ENCODE measurements at regions not wholly inside any gene's neighbourhood (a gene's known extent, or its start where the extent isn't known, plus 50 kb on each side); places are given as distances from the start of the nearest gene placed in this dataset.

DNA sequence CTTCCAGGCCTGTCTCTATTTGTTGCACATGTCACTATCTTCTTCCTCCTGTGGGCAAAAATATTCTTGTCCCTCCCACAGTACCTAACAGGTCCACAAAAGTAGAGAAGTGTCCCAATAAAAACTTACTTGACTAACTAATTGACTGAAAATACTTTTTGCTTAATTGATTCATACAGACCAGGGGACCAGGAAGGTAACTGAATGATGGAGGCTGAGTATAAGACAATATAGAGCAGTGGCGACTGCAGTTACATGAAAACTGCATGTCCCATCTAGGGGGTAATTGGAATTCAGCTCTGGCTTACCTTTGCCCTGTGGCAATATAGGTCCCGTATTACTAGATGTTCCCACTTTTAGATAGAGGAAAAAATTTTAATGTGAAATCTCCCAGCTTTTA is 112.9 kb upstream of the CREB1 start:
- H3K36me3 ChIP-seq = no peaks in the 10 kb centered on the region
- DNase-seq = no peak
- H3K27ac ChIP-seq (replicated peaks) = no peak overlapping the region
- no peaks in the 10 kb centered on the region for H3K4me1 ChIP-seq
- no peaks in the 10 kb centered on the region for H3K27me3 ChIP-seq (ENCODE audit: low read depth)
- TF ChIP-seq, protein P1, sequence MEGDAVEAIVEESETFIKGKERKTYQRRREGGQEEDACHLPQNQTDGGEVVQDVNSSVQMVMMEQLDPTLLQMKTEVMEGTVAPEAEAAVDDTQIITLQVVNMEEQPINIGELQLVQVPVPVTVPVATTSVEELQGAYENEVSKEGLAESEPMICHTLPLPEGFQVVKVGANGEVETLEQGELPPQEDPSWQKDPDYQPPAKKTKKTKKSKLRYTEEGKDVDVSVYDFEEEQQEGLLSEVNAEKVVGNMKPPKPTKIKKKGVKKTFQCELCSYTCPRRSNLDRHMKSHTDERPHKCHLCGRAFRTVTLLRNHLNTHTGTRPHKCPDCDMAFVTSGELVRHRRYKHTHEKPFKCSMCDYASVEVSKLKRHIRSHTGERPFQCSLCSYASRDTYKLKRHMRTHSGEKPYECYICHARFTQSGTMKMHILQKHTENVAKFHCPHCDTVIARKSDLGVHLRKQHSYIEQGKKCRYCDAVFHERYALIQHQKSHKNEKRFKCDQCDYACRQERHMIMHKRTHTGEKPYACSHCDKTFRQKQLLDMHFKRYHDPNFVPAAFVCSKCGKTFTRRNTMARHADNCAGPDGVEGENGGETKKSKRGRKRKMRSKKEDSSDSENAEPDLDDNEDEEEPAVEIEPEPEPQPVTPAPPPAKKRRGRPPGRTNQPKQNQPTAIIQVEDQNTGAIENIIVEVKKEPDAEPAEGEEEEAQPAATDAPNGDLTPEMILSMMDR (IDR thresholded peaks at IDR 0.05; ENCODE audit: borderline replicate concordance) = no peak
- no peak overlapping the region for H3K4me3 ChIP-seq
- intact Hi-C loops (cut with micrococcal nuclease) = no loop called here
- H3K9me3 ChIP-seq (replicated peaks) = no peaks in the 10 kb centered on the region

DNA sequence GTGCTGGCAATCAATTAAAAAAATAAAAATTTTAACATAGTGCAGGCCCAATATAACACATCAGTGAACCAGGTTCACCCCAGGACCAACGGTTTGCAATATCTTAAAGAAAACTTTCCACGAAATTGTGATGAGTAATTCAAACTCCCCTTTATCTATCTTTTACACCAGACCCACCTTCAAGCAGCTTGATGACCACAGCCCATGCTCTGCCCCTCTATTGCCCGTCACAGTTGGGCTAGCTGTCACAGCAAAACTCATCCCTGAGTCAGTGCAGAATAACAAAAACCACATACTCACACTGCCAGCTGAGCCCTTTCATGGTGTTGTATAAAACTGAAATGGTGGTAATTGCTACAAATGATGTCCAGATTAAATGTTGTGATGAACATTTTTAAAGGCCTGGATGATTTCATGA is 112.5 kb upstream of the CREB1 start:
- TF ChIP-seq, protein P1 (IDR thresholded peaks at IDR 0.05; ENCODE audit: borderline replicate concordance) = no peak

DNA sequence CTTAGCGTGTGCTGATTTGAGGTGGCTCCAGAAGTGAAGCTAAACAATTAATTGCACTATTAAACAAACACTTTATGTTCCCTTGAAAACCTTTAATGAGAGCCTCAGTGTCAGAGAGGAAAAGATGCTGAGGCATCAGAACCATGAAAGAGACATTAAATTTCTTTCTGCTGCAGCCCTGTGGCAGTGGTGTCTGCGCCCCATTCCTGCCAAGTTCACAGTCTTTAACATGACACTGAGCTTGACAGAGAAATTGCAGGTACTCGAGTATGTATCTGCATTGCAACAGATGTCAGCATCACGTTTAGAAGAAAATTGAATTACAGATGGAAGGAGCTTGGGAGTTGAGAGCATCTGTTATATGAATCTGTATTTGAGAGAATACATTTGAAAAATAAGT is 111.3 kb upstream of the CREB1 start:
- Histone ChIP-seq H3K27me3 (ENCODE audit: low read depth) (no peaks in the 10 kb centered on the region), H3K36me3 (no peaks in the 10 kb centered on the region), H3K9me3 (replicated peaks) (no peaks in the 10 kb centered on the region), H3K4me1 (no peaks in the 10 kb centered on the region), H3K27ac (replicated peaks) (no peak overlapping the region), H3K4me3 (no peak overlapping the region)
- no peak for DNase-seq
- intact Hi-C loops (cut with micrococcal nuclease) = no loop called here
- TF ChIP-seq, protein P1 (IDR thresholded peaks at IDR 0.05; ENCODE audit: borderline replicate concordance) = no peak

More for the DNA sequence above, 112.5 kb upstream of the CREB1 start:
- H3K27ac ChIP-seq (replicated peaks) = no peak overlapping the region
- H3K4me1 ChIP-seq = no peaks in the 10 kb centered on the region
- no peak for DNase-seq
- no peaks in the 10 kb centered on the region for H3K36me3 ChIP-seq
- intact Hi-C loops (cut with micrococcal nuclease) = no loop called here
- H3K9me3 ChIP-seq (replicated peaks) = no peaks in the 10 kb centered on the region
- H3K4me3 ChIP-seq = no peak overlapping the region
- H3K27me3 ChIP-seq (ENCODE audit: low read depth) = no peaks in the 10 kb centered on the region

DNA sequence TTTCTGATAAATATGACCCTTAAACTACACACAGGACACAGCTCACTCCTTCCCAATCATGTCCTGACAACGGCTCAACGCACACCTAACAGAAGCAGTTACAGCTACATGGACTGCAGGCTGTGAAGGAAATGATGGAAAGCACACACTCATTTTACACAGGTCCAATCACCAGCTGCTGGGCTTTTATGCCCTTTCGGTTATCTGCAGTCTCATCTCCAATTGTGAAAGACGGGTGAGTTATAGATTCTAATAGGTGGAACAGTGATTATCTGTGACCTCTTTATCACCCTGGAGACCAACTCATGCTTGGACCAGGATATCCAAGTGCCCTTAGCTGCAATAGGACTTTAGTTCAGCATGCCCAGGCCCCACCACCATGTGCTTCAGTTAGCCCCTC is 110.4 kb upstream of the CREB1 start:
- H3K9me3 ChIP-seq (replicated peaks) = no peaks in the 10 kb centered on the region
- TF ChIP-seq, protein P1 (IDR thresholded peaks at IDR 0.05; ENCODE audit: borderline replicate concordance) = no peak
- no peak overlapping the region for H3K4me3 ChIP-seq
- H3K36me3 ChIP-seq = no peaks in the 10 kb centered on the region
- no peak for DNase-seq
- H3K4me1 ChIP-seq = no peaks in the 10 kb centered on the region
- no peak overlapping the region for H3K27ac ChIP-seq (replicated peaks)
- intact Hi-C loops (cut with micrococcal nuclease) = no loop called here
- no peaks in the 10 kb centered on the region for H3K27me3 ChIP-seq (ENCODE audit: low read depth)

DNA sequence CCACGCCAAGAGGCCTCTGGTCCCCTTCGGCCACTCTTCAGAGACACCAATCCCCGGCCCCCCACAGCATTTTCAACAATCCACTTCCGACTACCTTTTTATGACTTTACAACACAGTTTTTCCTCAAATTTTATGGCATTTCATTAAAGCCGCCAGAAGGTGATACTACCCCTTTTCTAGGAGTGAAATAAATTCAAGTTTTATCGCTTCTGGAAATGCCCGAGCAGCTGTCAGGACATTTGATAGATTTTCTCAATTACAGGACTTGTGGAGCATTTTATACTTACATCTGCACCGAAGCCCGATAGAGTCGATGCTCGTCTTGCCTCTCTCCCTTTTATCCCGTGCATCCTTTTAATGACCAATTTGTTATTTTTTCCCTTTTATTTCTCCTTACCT is 108.1 kb upstream of the CREB1 start:
- TF ChIP-seq, protein P1 (IDR thresholded peaks at IDR 0.05; ENCODE audit: borderline replicate concordance) = no peak
- no peak for DNase-seq
- Histone ChIP-seq H3K27ac (replicated peaks) (no peak overlapping the region), H3K27me3 (ENCODE audit: low read depth) (no peaks in the 10 kb centered on the region), H3K4me1 (no peaks in the 10 kb centered on the region), H3K36me3 (no peaks in the 10 kb centered on the region), H3K4me3 (no peak overlapping the region), H3K9me3 (replicated peaks) (peaks cover 4% of the 10 kb centered on the region)
- intact Hi-C loops (cut with micrococcal nuclease) = no loop called here

DNA sequence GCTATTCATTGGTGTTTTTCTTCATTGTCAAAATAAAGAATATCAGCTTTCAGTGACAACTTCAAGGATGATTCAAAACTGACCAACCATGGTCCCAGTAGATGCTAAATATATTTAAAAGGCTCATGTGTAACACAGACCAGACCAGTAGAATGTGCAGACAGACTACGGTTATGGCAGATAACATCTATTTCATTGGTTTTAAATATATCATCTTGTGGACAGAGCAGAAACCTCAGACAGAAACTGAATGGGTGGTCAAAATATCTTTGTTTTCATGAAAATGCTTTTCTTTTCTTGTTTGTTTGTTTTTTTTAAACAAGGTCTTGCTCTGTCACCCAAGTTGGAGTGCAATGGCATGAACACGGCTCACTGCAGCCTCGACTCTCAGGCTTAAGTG is 107.4 kb upstream of the CREB1 start:
- Histone ChIP-seq H3K4me3 (no peak overlapping the region), H3K9me3 (replicated peaks) (peaks cover 4% of the 10 kb centered on the region), H3K27me3 (ENCODE audit: low read depth) (no peaks in the 10 kb centered on the region), H3K4me1 (no peaks in the 10 kb centered on the region), H3K36me3 (no peaks in the 10 kb centered on the region), H3K27ac (replicated peaks) (no peak overlapping the region)
- DNase-seq = no peak
- intact Hi-C loops (cut with micrococcal nuclease) = no loop called here
- TF ChIP-seq, protein P1 (IDR thresholded peaks at IDR 0.05; ENCODE audit: borderline replicate concordance) = no peak
